BE2C (cell line): ENCODE measurements at regions not wholly inside any gene's neighbourhood (a gene's known extent, or its start where the extent isn't known, plus 50 kb on each side); places are given as distances from the start of the nearest gene placed in this dataset.

Source experiments
- DNase-seq: peaks from one replicate; pipeline ENCODE4 v3.0.0-alpha.2; 2020
- H3K27me3 ChIP-seq: fragments of 250-450 bp; sonication (Bioruptor Pico); 2 replicates; pipeline ENCODE4 v1.5.1; 2020; ENCODE audit warnings: mild to moderate bottlenecking
- H3K36me3 ChIP-seq: fragments of 250-450 bp; sonication (Bioruptor Pico); 2 replicates; pipeline ENCODE4 v1.5.1; 2020; ENCODE audit warnings: mild to moderate bottlenecking
- H3K4me1 ChIP-seq: fragments of 250-450 bp; sonication (Bioruptor Pico); 2 replicates; pipeline ENCODE4 v1.5.1; 2020
- H3K4me3 ChIP-seq: 2 replicates; pipeline ENCODE4 v1.5.1; 2011; ENCODE audit warnings: low read depth, low read length
- H3K9me3 ChIP-seq: fragments of 250-450 bp; sonication (Bioruptor Pico); 2 replicates; pipeline ENCODE4 v1.5.1; 2020
- TF ChIP-seq, protein P1 (sequence below): IDR thresholded peaks from 2 replicates; pipeline ENCODE4 v1.5.1; 2012; ENCODE audit warnings: mild to moderate bottlenecking, low read depth, low read length

DNA sequence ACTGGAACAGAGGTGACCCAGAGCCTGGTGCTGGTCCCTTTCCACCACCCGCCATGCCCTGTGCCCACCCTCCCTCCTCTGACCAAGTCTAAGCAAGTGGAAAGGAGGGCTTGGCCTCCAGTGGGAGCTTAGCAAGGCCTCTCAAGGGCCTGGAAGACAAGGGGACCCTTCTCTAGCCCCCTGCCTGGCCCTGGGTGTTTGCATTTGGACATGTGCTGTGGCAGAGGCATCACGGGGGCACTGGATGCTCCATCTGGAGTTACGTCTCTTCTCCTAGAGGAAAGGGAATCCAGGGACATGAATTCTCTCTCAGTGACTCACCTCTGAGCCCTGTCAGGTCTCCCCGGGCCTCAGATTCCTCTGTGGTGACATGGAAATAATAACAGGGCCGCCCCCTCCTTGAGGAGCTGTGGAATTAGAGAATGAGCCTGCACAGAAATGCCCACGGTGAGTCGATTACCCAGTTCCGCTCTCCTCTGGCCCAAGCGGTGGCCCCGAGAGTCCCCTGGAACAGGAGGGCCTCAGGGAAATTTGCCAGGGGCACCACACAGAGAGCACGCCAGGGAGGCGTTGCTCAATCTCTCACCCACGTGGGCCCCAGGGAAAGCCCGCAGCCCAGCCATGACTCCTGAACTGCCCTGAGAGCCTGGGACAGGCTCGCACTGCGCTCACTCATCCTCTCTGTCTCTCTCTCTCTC is 189.6 kb downstream of the BCOR start:
- no peaks in the 10 kb centered on the region; the same call in 1 of the 2 replicates for H3K4me1 ChIP-seq
- H3K27me3 ChIP-seq, result no peaks in the 10 kb centered on the region
- no peaks in the 10 kb centered on the region for H3K9me3 ChIP-seq
- H3K4me3 ChIP-seq, result no peak overlapping the region
- no peak for DNase-seq
- no peaks in the 10 kb centered on the region for H3K36me3 ChIP-seq
- TF ChIP-seq, protein P1, sequence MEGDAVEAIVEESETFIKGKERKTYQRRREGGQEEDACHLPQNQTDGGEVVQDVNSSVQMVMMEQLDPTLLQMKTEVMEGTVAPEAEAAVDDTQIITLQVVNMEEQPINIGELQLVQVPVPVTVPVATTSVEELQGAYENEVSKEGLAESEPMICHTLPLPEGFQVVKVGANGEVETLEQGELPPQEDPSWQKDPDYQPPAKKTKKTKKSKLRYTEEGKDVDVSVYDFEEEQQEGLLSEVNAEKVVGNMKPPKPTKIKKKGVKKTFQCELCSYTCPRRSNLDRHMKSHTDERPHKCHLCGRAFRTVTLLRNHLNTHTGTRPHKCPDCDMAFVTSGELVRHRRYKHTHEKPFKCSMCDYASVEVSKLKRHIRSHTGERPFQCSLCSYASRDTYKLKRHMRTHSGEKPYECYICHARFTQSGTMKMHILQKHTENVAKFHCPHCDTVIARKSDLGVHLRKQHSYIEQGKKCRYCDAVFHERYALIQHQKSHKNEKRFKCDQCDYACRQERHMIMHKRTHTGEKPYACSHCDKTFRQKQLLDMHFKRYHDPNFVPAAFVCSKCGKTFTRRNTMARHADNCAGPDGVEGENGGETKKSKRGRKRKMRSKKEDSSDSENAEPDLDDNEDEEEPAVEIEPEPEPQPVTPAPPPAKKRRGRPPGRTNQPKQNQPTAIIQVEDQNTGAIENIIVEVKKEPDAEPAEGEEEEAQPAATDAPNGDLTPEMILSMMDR, result no peak

DNA sequence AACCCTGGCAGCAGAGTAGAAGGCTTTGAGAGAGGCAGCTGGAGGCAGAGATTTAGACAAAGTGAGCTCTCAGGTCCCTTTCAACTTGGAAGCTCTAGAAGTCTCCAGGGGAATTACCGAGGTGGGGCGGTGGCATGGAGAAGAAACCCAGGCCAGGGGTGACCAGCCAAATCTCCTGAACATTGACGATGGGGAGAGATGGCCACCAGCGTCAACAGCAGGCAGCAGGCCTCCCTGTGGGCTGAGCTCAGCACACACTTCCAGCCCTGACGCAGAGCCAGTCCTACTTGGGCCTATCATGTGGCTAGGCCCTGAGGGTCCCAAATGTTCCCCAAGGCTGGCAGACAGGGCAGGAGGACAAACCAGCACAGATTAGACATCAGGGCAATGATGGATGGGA is 187.8 kb downstream of the BCOR start:
- H3K4me1 ChIP-seq, result no peaks in the 10 kb centered on the region; the same call in 1 of the 2 replicates
- TF ChIP-seq, protein P1, result no peak
- no peaks in the 10 kb centered on the region for H3K36me3 ChIP-seq
- no peaks in the 10 kb centered on the region for H3K27me3 ChIP-seq
- H3K9me3 ChIP-seq, result no peaks in the 10 kb centered on the region
- H3K4me3 ChIP-seq, result no peak overlapping the region
- DNase-seq, result no peak

DNA sequence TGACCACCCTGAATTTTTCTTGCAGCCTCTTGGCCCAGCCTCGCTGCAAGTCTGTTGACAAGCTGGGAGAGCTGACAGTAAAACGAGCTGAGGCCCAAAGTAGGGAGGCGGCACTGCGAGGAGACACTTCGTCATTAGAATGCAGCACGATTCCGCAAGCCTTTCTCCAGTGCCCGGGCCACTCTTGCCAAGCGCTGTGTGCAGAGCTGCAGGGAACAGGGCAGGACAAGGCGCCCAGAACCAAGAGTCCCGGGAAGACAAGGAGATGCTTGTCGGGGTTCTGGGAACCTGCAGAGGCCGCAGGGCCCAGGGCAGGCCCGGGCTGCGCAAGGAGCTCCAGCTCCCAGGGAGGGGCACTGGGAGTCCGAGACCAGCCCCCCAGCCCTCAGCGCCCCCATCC is 187.1 kb downstream of the BCOR start:
- no peak for DNase-seq
- H3K9me3 ChIP-seq, result no peaks in the 10 kb centered on the region
- no peaks in the 10 kb centered on the region for H3K27me3 ChIP-seq
- no peak overlapping the region for H3K4me3 ChIP-seq
- TF ChIP-seq, protein P1, result no peak
- H3K36me3 ChIP-seq, result no peaks in the 10 kb centered on the region
- H3K4me1 ChIP-seq, result no peaks in the 10 kb centered on the region; the same call in 1 of the 2 replicates

DNA sequence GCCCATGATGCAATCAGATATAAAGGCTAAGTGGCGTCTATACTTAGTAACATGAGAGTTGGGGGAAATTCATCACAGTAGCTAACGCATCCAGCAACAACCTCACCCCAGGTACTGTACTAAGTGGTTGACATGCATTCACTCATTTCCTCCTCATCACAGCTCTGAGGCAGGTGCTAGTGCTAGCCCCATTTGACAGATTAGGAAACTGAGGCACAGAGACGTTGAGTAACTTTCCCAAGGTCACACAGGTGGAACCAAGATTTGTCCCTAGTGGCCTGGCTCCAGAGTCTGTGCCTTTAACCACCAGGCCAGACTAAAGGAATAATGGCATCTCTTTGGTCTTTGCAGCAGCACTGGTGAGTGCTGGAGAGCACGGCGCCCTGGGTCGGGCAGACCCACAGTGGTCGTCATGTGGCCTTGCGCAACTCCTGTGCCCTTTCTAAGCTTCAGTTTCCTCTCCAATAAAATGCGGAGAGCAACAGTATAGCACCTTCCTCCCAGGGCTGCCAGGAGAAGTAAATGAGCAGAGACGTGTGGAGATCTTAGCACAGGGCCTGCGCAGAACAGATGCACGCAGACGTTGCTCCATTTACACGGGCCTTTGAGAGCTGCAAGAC is 186.4 kb downstream of the BCOR start:
- Histone ChIP-seq H3K4me1 (no peaks in the 10 kb centered on the region), H3K4me3 (no peak overlapping the region), H3K9me3 (no peaks in the 10 kb centered on the region), H3K27me3 (no peaks in the 10 kb centered on the region), H3K36me3 (no peaks in the 10 kb centered on the region)
- TF ChIP-seq, protein P1, result no peak
- no peak for DNase-seq

DNA sequence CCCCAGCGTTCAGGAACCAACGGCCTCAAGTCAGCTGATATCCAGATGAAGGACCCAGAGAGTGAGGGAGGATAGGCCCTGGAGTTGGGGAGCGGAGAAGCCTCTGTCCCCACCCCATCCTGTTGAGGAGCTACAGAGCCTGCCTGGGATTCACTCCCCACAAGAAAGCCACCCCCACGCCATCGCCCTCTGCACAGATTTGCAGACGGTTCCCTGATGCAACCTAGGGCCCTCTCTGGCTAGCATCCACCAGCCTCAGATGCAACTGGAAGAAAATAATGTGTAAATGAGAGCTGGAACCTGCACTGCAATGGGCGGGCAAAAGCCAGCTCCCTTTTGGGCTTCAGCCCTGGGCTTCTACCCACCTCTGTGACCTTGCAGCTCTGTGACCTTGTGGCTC is 185.6 kb downstream of the BCOR start:
- Histone ChIP-seq H3K4me3 (no peak overlapping the region), H3K36me3 (no peaks in the 10 kb centered on the region), H3K9me3 (no peaks in the 10 kb centered on the region), H3K27me3 (no peaks in the 10 kb centered on the region), H3K4me1 (no peaks in the 10 kb centered on the region)
- no peak for DNase-seq
- TF ChIP-seq, protein P1, result no peak

DNA sequence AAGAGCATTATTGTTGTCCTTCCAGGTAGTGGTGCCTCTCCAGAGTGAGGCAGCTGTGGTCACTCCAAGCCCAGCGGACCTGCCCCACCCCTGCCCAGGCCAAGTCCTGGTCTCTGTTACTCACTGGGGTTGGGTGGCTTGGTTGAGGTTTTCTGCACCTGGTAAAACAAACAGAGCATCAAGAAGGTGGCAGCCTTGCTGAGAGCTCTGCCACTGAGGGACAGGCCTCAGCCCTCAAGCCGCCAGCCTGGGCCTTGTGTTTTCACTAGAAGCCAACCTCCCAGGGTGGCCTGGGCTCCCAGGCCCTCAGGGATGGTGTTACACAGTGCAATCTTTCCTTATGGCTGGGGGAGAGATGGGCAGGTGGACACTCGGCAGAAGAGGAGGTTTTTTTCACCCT is 182.7 kb downstream of the BCOR start:
- no peaks in the 10 kb centered on the region for H3K36me3 ChIP-seq
- DNase-seq, result no peak
- TF ChIP-seq, protein P1, result no peak

More for the DNA sequence above, 182.7 kb downstream of the BCOR start:
- Histone ChIP-seq H3K9me3 (no peaks in the 10 kb centered on the region), H3K4me3 (no peak overlapping the region), H3K4me1 (no peaks in the 10 kb centered on the region), H3K27me3 (no peaks in the 10 kb centered on the region)
